HG02610 (cell line): ENCODE measurements at regions not wholly inside any gene's neighbourhood (a gene's known extent, or its start where the extent isn't known, plus 50 kb on each side); places are given as distances from the start of the nearest gene placed in this dataset.
"Not testable (repeated sequence)": the region's sequence is repeated elsewhere in the genome, so short reads cannot be mapped to it uniquely, and the experiment has no call there.

Experiments used
- ATAC-seq: cut with Tn5 transposase; IDR thresholded peaks from one replicate; pipeline ENCODE4 v1.9.1; 2021; ENCODE audit warnings: mild to moderate bottlenecking, moderate library complexity; ENCODE audit not compliant: unreplicated experiment

- not testable (repeated sequence) for ATAC-seq
Measured at GRCh38 chr2:134061066-134061465, 192.8 kb upstream of the MGAT5 start.

GRCh38 chr2:134062235-134062634, 191.6 kb upstream of the MGAT5 start:
- not testable (repeated sequence) for ATAC-seq

DNA sequence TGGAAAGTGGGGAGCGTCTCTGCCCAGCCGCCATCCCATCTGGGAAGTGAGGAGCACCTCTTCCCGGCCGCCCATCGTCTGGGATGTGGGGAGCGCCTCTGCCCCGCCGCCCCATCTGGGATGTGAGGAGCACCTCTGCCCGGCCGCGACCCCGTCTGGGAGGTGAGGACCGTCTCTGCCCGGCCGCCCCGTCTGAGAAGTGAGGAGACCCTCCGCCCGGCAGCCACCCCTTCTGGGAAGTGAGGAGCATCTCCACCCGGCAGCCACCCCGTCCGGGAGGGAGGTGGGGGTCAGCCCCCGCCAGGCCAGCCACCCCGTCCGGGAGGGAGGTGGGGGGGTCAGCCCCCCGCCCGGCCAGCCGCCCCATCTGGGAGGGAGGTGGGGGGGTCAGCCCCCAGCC, 190.0 kb upstream of the MGAT5 start:
- ATAC-seq = not testable (repeated sequence)

DNA sequence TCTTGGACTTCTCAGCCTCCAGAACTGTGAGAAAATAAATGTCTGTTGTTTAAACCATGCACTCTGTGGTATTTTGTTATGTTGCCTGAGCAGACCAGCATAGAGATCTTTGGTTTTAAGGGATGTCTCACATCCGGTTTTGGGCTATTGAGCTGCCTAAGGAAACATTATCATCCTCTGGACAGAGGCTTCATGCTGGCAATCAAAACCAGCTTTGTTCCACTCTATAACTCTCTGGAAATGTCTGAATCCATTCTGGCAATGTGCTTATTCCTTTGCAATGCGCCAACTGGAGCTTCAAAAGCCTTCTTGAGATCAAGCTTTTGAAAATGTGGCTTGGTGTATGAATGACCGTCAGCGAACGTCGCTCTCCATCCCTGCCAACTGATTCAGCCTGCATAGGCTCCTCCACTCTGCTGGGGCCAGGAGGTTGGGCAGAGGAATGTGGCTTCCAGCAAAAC, 183.6 kb upstream of the MGAT5 start:
- no peak for ATAC-seq

- no peak for ATAC-seq
Measured at GRCh38 chr2:134072341-134072740, 181.5 kb upstream of the MGAT5 start.

- no peak for ATAC-seq
Measured at GRCh38 chr2:134073023-134073422, 180.8 kb upstream of the MGAT5 start.

DNA sequence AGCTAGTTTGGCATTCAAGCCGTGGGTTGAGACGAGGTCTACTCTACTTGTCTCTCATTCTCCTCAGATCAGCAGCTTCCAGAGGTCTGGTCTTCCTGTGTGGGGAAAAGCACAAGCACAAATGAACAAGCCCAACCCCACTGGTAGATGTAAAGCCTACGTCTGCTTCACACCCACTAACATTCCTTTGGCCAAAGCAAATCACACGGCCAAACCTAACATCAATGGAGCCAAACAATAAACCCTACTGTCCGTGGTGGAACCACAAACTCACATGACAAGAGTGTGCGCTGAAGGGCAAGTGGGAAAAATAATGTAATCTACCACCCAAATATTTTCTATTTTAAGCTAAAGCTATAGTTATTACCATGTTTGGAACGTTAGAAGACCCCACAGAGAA, 179.3 kb upstream of the MGAT5 start:
- no peak for ATAC-seq

DNA sequence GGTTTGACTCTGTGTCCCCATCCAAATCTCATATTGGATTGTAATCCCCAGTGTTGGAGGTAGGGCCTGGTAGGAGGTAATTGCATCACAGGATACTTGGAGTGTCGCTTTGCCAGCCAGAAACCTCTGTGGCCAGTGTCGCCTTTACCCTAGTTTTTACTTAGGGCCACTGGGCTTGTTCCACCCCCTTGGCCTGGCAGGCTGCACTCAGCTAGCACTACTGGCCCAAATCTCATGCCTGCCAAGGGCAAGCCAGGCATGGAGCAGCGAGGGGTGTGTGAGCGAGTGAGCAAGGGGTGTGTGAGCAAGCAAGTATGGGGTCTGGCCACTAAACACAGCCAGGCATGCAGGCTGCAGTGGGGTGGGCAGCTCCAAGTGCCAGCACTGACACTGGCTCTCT, 178.7 kb upstream of the MGAT5 start:
- no peak for ATAC-seq

- ATAC-seq = no peak
Measured at GRCh38 chr2:134078354-134078753, 175.5 kb upstream of the MGAT5 start.

GRCh38 chr2:134079373-134079772, 174.5 kb upstream of the MGAT5 start:
- peak; percentile 67 for ATAC-seq

GRCh38 chr2:134080386-134081089, 173.3 kb upstream of the MGAT5 start:
- ATAC-seq = no peak

DNA sequence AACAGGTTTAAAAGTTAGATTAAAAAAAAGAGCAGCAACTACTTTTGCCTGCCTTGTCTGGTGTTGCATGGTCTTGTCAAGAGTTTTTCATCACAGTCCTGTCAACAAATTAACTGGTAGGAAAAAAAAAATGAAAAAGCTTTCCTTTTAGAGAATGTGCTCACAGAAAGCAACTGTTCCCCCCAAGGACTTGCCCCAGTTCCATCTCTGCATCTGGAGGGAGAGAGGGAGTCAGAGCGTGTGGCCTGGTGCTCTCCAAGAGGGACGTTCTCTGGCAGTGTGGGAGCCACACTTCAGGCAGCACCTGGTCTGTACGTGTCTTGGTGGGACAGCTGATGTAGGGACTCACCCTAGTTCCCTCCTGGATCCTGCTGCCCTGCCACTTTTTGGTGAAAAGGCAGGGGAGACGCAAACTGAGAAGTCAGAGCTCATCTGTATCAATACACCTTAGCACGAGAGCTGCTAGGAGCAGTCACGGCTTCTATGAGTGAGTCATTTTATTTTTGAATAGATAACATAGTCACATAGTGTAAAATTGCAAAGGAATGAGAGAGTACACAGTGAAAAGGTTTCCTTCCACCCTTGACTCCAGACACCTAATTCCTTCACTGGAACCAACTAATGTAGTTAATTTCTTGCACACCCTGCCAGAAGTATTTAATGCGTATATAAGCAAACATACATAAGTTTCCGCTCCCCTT, 172.5 kb upstream of the MGAT5 start:
- ATAC-seq = no peak

DNA sequence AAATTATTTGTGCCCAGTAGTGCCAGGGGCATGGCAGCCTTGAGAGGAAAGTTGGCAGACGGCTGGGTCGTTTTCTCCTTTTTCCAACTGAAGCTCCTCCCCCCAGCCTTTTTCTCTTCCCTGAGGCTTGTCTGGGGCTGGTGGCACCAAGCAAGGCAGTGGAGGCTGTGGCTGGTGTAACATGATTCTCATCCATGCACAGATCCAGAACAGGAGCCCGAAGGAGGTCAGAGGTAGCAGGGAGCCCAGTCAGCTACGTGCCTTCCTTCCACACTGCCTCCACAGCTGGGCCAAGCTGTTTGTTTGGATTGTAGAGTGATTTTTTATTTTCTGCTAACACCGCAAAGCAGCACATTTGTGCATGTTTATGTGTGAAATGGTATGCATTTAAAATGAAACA, 170.3 kb upstream of the MGAT5 start:
- ATAC-seq = no peak

DNA sequence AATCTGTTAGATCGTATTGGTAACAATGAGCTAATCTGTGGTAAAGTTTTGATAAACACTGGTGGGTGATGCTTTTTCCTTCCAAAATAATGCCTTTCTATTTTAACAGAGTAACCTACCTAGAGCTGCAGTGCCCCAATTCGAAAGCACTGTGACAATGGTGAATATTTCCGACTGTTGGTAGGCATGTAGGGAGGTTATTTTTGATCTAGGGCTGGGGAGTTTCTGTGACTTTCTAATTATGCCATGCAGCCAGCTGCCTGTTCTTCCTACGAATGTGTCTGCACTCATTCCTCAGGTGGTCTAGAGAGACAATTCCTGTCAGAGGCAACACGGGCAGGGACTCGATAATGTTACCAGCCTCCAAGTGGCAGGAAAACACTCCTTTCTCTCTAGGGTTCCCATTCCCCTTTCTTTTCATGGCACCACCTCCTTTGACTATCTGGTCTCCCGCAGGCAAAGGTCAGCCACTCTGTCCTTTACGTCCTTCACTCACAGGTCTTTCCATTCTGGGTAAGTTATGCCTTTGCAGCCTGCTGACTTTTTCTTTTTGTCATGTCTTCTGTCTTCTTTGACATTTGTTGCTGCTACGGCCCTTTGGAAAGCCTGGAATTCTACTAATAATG, 167.2 kb upstream of the MGAT5 start:
- ATAC-seq = no peak

DNA sequence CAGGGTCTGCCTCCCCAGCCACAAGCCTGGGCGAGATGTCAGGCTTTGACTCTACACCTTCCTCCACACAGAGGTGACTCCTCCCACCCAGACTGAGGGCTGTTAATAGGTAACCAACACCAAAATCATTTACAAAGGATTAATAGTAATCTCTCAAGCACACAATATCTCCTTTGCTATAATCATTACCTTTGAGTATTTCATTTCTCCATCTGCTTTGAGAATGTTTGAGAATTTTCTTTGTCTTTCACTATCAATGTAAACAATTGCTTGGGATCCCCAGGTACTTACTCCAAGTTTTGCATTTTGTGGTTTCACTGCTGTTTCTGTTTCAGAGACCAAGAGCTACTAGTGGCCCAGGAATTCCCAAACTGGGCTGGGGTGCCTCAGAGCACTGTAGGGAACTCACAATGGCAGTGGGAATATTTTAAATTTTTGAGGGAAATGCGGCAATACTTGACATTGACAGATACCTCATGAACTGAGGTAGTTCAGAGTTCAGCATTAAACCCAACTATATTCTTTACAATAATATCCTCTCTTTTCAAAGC, 166.4 kb upstream of the MGAT5 start:
- ATAC-seq = peak; percentile 86

GRCh38 chr2:134089454-134089853, 164.4 kb upstream of the MGAT5 start:
- ATAC-seq = no peak

- no peak for ATAC-seq
Measured at GRCh38 chr2:134097740-134098139, 156.1 kb upstream of the MGAT5 start.

- no peak for ATAC-seq
Measured at GRCh38 chr2:134098321-134098720, 155.6 kb upstream of the MGAT5 start.

DNA sequence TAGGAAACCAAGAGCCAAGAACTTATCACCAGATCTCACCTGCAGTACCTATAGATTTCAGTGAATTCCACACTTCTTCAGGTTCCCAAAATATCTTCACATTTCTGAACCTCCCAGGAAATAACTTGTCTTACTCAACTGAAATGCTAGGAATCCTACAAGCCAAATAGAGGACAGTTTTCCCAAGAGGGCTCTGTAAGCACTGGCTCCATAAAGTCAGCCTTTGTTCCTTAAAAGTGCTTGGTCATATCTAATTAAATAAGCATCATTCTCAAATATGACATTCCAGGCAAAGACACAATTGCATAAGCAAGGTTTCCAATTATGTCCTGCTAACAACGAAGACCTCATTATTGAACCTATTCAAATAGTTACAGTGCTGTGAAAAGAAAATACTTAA, 154.6 kb upstream of the MGAT5 start:
- no peak for ATAC-seq

DNA sequence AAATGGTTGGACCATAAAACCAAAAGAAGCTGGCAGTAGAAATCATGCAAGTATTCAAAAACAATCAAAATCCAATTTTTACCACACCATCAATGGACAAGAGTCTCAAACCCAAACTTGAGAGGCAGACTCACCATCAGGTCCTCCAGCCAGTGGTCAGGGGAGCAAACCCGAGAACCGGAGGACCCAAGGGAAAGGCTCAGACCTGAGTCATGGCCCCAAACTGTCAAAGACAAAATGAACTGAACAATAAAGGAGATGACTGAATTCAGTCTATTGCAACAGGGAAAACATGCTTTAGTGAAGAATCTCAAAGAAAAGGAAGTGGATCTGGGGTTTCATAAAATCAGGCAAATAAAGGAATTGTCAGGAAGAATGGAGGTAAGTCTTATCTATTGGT, 150.7 kb upstream of the MGAT5 start:
- no peak for ATAC-seq

DNA sequence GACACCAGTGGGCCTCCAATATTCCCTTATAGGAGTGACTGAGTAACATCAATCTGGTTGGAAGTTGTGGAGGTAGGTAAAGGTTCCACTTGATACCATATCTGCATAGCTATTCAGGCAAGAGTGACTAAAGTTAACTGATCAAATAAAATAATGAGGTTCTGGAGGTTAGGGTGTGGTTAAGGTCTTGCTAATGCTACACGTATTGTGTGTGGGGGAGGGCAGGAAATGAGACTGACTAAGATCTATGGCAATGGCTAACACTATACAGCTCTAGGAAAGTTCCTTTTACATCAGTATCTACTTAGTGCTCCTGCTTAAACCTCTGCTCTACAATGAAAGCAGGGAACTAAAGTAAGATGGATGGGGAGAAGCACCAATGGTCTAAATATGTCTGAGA, 149.1 kb upstream of the MGAT5 start:
- ATAC-seq = no peak

DNA sequence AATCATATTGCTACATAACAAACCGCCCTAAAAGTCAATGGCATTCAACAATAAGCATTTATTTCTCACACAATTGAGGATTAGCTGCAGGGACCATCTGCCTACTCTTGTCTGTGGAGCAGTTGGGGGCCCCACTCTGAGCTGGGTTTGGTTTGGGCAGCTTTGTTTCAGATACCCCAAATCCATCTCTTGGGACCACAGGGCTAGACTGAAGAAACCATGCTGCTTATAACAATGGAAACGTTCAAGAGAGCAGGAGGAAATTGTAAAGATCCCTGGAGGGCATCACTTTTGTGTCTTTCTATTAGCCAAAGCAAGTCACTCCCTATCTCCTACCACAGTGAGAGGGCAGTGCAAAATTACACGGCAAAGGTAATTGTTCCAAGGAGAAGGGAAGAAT, 146.5 kb upstream of the MGAT5 start:
- no peak for ATAC-seq
